ENCODE measurements at regions not wholly inside any gene's neighbourhood (a gene's known extent, or its start where the extent isn't known, plus 50 kb on each side); places are given as distances from the start of the nearest gene placed in this dataset.

DNA sequence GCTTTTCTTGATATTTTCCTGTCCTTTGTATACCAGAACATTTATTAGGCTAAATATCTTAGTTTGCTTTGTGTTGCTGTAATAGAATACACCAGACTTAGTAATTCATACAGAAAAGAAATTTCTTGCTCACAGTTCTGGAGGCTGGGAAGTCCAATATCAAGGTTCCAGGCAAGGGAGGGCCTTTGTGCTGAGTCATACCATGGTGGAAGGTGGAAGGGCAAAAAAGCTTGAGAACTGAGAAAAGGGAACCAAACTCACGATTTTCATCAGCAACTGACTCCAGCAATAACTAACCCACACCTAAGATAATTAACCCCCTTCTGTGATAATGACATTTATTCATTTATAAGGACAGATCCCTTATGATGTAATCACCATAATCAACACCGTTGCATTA lies 496.9 kb upstream of the SUCLG2 start:
- no peak for DNase-seq

DNA sequence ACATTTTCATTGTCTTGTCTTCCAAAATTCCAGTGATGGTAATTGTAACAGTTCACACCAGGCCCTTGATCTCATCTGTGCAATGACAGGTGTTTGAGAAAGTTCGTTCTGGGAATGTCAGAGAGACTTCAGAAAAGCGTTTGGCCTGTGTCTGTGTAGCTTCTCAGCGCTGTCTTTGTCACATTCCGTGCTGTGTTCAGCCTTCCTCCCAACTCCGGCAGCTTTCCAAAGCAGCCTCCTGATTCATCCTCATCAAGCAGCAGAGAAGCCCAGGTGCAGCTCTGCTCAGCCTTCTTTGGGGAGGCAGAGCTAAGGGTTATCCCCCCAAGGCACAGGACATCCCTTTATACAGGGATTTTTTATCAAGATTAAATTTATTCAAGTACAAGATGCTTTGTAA lies 494.0 kb upstream of the SUCLG2 start:
- no peak for DNase-seq

DNA sequence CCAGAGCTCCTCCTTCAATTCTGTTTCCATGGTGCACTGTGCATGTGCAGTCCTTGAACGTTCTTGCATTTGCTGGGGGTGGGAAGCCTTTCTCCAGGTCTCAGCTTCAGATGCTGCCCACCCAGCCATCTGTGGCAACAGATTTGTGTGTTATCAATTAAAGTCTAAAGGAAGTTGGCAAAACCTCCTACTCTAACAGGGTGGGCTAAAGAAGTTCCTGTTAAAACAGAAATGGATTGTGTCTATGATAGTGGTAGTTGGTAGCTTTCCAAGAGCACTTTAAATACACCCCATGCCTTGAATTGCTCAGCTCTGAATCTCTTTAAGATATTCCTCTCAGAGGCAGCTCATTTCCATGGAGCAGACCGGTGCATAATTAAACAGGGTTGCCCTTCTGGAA lies 488.0 kb upstream of the SUCLG2 start:
- no peak for DNase-seq

DNA sequence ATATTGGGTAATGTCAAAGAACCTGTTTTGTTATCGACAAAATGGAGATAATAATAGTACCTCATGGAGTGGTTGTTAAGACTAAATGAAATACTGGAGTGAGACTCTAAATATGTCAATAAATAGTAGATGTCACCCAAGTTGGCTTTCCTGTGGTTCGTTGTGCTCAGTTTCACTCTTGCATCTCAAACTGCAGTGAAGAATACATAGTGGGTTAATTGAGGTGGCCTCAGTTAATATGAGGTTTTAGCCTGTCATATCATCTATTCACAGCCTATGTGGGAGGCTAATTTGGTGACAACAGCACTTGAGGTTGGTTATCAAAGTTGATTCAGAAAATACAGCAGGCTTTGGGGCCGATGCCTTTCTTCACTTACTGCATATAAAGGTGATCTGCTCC lies 485.5 kb upstream of the SUCLG2 start:
- DNase-seq = no peak

DNA sequence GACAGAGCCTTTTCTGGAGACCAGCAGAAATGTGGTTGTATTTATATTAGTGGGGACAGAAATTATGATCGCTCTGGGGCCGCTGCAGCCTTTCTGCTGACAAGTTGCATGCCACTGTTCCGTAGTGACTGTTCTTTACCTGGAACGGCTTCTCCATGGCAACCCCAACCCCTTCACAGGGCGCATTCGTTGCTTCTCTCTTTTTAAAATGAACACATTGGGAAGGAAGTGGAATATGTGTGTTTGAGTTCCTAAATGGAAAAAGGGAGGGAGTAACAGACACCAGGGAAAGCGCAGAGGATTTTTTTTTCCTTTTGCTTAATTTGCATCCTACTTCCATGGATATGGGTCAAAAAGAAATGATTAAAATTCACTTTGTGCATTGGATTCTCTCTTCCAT lies 482.0 kb upstream of the SUCLG2 start:
- no peak for DNase-seq

DNA sequence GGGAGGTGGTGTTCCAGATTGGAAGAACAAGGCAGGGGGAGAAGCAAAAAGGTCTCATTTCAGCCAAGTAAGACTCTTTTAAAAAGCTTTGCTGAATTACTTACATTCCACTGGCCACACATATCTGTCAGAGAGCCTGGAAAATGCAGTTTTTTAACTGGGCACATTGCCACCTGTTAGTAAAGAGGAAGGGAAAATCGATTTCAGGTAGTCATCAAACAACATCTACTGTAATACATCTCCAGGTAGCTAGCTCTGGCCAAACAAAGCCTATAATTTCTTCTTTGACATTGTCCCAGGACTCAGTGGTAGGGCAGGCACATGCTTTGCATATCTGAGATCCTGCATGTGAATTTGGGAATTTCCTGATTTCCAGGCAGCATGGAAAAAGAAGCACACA lies 480.7 kb upstream of the SUCLG2 start:
- DNase-seq = no peak

DNA sequence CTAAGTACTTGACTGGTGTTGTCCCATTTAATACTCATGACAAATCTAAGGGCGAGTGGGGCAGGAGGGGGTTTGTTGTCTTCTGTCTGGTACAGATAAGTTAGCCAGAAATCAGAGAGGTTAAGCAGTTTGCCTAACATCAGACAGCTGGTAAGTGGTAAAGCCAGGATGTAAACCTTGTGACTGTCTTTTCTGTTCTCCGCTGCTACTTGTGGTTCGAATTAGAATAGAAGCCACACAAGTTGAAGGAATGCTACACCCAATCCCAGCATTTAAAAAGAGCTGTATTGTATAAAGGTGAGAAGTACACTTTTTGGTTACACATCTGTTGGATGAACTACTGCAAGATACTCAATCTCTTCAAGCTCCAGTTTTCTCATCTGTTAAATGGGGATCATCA lies 474.7 kb upstream of the SUCLG2 start:
- no peak for DNase-seq

DNA sequence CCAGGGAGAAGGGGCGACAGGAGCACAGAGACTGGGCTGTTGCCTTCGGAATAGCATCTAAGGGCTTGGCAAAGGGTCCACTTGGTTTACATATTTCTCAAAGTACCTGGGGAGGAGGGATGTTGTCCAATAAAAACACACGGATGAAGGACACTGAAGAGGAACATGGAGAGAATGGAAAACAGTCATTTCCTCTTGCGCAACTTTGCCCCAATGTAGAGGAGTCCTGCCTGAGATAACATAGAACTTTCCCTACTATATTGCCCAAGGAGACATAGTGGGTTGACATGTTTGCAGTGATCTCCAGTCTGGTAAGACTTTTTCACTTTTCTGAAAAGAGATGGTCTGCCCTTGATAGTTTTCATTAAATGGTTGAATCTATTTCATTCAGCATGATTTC lies 468.8 kb upstream of the SUCLG2 start:
- DNase-seq = no peak

DNA sequence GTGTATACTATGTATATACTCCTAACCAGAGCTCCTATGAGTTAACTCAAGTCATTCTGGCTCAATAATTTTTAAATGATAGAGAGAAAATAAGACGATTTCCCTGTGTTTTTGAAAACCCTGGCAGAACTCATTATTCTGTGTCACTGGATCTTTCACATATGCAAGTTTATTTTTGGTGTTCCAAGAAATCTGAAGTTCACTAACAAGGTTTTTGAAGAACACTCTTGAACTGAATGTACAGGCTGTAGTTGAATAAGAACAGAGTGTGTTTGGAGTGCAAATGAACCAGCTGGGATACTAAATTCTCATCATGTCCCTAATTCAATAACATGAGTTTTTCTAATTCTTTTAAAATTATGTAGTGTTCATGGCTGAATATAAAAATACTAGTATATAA lies 466.9 kb upstream of the SUCLG2 start:
- no peak for DNase-seq

DNA sequence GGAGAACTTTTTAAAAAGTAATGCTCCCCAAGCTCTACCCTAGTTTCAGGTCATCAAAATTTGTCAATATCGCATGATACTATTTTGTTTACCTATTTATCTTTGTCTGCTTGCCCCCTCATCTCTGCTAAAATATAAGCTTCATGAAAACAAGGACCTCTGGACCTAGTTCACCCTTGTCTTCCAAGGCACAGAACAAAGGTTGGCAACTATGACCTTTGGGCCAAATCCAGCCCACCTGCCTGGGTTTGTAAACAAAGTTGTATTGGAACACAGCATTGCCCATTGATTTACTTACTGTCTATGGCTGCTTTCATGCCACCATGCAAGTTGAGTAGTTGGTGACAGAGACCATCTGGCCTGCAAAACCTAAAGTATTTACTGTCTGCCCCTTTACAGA lies 462.2 kb upstream of the SUCLG2 start:
- peak in 1 of 2 experiments; percentile 55 for DNase-seq

DNA sequence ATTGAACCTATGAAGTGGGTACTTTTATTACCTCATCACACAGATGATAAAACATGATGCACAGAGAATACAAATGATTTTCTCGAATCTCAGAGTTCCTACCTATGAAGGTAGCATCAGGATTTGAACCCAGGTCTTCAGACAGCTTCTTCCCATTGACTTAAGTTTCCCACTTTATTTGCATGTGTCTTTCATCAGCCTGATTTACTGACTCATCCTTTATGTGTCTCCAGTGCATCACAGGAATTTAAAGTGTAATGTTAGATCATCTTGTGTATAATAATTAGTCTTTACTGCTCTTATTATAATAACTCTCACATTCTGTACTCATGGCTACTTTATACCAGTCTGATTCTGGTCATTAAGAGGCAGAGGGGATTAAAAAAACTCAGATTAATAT lies 449.4 kb upstream of the SUCLG2 start:
- no peak for DNase-seq

DNA sequence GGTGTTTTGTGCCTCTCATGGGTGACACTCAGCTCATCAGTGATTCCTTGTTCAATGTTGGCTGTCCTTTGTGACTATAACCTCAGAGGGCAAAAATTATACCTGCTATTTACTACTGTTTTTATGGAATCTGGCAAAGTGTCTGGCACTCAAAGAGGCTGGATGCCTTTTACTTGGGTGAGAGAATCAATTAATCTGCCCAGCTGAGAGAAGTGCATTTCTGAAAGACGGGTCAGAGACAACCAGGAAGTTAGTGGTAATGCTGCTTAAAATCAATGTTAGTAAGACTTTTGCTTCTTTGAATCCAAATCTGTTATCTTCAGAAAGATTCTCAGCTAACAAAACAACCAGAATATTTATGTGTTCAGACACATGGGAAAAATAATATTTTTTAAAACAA lies 436.2 kb upstream of the SUCLG2 start:
- DNase-seq = no peak

DNA sequence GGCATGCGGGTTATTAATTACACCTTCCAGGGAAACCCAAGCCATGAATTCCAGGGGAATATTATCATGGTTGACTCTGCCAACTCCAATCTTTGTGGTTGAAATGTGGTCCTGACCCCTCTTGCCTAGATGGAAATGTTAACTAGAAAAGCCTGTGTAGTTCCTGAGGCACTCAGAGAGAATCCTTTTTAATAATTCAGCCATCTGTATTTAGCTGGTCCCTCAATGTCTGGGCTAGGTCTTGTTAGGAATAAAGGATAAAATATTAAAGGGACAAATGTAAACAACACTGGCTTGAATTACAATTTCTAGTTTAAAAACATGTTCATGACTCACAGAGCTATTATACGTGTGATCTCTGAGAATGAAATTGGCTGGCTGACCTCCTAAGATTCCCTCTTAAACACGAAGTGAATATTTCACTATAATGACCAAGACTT lies 435.2 kb upstream of the SUCLG2 start:
- DNase-seq = no peak

DNA sequence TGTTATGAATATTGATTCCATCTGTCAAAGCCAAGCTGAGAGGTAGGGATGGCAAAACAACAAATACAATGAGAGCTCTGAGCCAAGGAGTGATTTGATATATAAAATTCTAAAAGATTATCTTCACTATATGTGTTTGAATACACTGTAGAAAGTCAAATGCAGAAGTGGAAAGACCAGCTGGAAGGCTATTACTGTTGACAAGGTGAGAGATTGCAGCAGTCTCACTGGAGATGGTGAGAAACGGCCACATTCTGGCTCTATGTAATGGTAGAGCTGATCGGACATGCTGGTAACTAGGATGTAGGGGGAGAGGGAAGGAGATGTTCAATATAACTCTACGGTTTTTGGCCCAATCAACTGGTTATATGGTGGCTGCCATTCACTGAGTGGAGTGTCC lies 434.2 kb upstream of the SUCLG2 start:
- no peak for DNase-seq

DNA sequence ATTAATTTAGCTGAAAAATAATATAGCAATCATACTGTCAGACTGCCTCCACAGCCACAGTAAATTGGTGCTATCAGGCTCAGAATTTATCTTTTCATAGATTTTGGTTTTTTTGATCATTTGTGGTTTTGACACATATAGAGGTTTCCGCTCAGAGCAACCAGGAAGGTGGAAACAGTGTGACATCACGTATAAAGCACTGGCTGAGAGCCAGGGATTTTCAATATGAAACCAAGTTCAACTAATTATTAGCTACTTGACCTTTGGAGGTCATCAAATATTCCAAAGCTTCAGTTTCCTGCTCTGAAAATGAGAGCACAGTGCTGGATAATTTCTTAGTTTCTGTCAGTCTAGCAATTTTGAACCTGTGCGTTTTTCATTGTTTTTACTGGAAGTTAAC lies 433.8 kb upstream of the SUCLG2 start:
- no peak for DNase-seq

DNA sequence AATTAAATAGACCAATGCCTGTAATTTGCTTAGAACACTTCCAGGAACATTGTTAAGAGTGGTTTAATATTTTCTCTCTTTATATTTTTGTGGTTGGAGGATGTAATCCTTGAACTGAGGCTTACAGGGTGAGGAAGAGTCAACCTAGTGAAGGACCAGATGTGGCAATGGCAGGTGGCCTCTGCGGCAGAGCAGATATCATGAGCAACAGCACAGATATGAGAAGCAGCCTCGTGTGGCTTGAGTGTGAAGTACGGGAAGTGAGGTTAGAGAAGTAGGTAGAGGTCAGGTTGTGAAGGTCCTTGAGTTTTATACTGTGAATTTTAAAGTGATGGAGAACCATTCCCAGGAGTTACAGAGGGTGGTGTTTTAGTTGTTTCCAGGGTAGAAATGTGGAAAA lies 417.6 kb upstream of the SUCLG2 start:
- no peak for DNase-seq

DNA sequence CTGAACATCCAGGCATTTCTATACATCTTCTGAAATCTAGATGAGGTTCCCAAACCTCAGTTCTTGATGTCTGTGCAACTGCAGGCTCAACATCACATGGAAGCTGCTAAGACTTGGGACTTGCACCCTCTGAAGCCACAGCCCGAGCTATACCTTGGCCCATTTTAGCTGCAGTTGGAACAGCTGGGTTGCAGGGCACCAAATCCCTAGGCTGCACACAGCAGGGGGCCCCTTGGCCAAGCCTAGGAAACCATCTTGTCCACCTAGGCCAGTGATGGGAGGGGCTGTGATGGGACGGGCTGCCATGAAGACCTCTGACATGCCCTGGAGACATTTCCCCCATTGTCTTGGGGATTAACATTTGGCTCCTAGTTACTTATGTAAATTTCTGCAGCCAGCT lies 415.8 kb upstream of the SUCLG2 start:
- DNase-seq = no peak

DNA sequence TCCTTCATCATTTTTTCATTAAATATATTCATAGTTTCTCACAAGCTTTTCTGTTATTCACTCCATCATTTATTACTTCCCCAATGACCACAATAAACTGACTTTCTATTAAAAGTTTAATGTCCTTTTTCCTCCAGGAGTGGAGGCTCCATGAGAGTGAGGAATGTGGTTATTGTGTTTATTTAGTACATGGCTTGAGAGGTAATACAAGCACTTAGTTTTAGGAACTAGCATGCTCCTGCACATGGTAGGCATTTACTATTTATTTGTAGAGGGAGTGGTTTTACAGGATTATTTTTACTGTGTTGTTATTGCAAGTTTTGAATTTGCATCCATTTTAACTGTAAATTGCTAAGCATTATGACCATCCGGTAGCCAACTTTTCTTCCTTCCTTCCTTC lies 412.9 kb upstream of the SUCLG2 start:
- DNase-seq = no peak

DNA sequence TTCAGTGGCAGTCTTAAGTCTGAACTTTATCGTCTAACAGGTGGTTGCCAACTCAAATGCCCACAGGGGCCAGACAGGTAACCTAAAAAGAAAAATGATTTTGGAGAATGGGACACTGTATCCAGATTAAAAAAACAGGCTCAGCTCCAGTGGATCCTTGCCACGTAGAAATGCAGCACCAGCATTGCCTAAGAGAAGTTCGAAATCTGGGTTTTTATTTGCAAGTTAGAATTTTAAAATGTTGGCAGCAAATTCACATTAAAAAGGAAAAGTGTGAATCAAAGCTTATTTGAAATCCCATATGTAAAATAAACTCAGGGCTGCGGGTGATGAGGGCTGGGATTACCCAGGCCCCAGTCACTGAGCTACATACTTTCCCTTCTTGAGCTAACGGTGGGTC lies 408.5 kb upstream of the SUCLG2 start:
- DNase-seq = no peak

DNA sequence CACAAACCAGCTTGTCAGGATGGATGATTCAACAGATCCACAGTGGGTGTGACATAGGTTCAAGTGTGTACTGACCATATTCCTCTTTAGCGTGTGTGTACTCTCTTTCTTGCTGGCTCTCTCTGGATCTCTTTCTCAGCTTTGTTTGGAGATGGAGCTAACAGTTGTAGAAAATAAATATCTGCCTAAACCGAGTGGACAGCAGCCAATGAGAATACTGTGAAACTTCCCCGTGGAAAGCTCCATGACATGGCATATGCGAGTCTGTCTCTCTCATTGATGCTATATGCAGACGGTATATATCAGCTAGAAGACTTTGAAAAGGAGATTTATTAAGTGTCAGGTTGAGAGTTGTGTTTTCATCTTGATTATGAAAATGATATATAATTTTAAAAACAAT lies 406.5 kb upstream of the SUCLG2 start:
- DNase-seq = no peak

DNA sequence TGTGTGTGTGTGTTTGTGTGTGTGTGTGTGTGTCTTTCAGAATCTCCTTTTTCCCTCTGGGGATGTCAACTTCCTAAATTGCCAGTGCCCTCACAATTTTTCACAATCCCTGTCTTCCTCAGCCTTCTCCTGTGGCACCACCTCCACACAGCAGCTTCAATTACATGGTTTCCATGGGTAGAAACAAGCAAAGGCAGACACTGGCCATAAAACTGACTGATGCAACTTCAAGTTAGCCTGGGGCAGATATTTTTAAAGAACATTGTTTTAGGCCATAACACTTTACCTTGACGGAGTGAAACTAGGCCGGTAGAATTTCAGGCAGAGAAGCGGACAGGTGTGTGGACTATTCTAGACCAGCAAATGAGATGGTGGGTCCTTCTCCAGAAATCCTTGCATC lies 405.8 kb upstream of the SUCLG2 start:
- no peak for DNase-seq

DNA sequence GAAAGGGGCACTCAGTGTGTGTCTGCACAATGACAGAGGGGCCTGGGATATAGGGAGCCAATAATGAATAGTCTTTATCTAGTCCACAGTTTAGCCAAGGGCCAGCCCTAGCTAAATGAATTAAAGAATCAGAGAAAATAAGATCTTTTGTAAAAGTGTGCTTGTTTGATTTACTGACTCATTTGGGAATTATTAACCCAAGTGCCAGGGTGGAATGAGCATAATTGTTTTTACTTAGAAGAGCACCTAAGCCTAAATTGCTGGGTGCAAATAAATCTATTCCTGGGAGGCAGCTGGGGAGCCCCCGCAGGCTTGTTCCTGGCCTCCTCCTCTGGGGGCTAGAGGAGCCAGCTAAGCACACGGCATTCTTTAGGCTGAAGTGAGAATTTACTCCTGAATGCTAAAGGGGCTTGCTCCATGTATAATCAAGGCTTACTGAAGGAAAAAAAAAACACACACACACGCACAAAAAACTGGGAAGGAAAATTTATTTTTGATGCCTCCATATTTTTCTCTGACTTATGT lies 405.3 kb upstream of the SUCLG2 start:
- DNase-seq = no peak

DNA sequence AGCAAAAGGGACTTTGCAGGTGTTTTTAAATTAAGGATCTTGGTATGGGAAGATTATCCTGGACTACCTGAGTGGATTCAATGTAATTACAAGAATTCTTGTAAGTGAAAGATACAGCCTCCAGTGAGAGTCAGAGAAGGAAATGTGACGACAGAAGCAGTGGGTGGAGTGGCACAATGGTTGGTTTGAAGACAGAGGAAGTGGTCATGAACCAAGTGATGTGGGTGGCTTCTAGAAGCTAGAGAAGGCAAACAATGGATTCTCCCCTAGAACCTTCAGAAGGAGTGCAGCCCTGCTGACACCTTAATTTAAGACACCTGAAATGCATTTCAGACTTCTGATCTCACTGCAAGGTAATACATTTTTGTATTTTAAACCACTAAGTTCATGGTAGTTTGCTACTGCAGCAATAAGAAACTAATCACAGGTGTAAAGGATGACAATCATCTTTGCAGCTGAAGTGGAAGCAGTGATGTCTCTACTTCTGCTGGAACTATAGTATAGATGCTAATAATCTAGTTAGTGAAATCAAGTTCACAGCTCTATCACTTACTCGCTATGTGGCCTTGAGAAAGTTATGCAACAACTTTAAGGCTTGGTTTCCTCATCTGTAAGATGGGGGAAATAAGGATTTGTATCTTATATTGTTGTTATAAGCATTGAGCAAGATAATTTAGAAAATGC lies 403.4 kb upstream of the SUCLG2 start:
- no peak for DNase-seq

DNA sequence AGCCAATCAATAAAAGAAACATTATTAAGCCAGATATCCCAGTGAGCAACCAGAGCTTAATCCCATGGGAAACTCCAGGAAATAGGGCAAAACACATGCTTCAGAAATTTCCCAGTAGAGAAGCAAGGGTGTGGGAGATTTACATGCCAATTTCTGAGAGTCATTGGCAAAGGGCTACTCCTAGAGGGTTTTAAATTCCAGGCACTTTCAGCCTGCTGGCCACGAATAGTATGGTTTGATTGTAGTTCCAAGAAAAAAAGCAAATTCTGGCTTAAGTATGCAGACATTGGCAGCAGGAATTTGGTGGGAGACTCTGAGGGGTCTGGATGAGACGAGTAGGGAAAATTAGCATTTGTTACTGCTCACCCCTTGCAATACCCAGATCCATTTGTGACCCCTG lies 402.1 kb upstream of the SUCLG2 start:
- no peak for DNase-seq

DNA sequence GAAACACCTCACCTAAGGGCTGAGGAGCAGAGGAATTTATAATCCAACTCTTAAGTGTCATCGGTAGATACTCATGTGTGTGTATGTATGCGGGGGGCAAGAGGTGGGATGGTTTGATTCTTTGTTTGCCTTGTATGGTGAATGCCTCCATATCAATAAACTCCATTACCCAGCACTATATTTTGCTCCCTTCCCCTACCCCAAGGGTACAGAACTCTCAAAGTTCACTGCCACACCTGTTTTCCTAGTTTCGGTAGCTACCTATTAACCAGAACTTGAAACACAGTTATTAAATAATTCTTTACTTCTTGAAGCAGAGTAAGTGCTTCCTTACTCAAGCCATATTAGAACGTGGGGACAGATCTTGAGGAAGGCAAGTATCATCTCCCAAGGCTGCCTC lies 400.8 kb upstream of the SUCLG2 start:
- DNase-seq = no peak

DNA sequence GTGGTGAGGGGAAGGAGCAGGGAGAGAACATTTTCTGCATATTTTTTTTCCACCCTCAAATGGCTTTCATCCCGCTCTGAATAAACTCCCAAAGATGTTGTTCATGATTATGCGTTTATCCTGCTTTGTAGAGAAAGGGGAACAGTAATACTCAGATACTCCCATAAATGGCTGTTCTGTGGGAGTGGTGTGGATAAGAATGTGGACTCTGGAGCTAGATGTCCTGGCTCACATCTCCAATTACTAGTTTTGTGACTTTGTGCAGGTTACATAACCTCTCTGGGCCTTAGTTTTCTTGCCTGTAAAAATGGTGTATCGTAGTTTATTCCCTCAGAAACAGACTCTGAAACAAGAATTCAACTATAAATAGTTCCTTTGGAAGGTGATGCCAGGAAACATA lies 395.4 kb upstream of the SUCLG2 start:
- no peak for DNase-seq

Measured in NCI-H524 (cell line).